ENCODE measurements at regions not wholly inside any gene's neighbourhood (a gene's known extent, or its start where the extent isn't known, plus 50 kb on each side); places are given as distances from the start of the nearest gene placed in this dataset.
"Not testable (repeated sequence)": the region's sequence is repeated elsewhere in the genome, so short reads cannot be mapped to it uniquely, and the experiment has no call there.

- no peak for DNase-seq (ENCODE audit: low read depth in 2 of 2)
Measured at GRCh38 chr7:130789436-130789835, 55.4 kb upstream of the KLF14 start.

DNA sequence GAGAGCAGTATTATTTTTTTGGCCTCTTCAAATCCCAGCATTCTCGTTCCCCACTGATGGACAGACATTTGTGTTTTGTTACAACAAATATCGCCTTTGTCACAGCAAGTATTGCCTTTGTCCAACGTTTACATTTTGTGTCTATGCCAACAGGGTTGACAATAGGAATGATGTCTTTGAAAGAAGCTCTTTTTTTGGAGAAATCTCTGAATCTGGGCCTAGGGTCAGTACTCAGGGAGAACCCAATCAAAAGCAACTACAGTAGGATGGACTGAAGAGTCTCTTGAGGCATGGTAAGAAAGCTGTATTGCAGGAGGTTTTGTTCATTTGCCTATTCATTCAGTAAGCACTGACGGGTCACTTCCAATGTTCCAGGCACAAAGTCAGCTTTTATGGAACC is 57.7 kb upstream of the KLF14 start:
- no peak for DNase-seq (ENCODE audit: low read depth in 2 of 2)

GRCh38 chr7:130793855-130794618 is 60.0 kb upstream of the KLF14 start:
- no peak for DNase-seq (ENCODE audit: low read depth in 2 of 2)

- DNase-seq (ENCODE audit: low read depth in 2 of 2), result no peak
Measured at GRCh38 chr7:130794619-130794922, 60.6 kb upstream of the KLF14 start.

DNA sequence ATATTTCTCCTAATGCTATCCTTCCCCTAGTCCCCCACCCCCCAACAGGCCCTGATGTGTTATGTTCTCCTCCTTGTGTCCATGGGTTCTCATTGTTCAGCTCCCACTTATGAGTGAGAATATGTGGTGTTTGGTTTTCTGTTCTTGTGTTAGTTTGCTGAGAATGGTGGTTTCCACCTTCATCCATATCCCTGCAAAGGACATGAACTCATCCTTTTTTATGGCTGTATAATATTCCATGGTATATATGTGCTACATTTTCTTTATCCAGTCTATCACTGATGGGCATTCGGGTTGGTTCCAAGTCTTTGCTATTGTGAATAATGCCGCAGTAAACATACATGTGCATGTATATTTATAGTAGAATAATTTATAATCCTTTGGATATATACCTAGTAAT is 62.4 kb upstream of the KLF14 start:
- DNase-seq (ENCODE audit: low read depth in 2 of 2), result not testable (repeated sequence)

DNA sequence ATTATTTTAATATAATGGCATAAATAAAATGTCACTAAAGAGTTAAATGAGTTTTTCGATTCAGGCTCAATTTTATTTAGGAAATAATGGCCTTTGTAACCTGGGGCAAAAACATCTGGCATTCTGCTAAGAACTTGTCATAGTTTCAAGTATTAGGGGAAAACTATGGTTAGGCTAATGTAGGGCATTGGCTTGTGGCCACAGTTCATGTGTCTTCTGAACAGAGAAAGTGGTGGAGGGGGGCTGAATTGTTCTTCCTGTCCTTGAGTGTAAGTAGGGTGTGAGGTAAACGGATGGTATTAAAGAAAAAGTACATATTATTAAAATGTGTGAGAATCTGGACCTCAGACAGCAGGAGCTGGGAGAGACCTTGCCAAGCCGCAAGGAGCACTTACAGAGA is 69.1 kb upstream of the KLF14 start:
- DNase-seq (ENCODE audit: low read depth in 2 of 2), result no peak

DNA sequence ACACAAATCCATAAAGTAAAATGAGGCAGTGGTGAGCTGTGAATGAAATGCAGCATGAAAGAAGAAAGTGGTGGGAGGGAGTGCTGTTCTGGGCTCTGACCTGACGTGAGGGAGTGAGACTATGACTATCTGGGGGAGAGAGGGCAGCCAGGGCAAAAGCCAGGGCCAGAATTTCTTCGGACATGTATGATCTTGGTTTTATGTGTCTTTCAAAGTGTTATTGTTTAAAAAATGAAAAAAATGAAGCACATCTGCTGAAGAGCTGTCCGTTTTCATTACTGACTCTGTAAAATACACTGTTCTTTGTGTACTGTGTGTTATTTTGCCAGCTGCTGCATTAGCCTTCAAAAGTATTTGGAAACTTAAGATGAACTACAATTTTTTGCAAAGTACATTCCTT is 70.2 kb upstream of the KLF14 start:
- no peak for DNase-seq (ENCODE audit: low read depth in 2 of 2)

- not testable (repeated sequence) for DNase-seq (ENCODE audit: low read depth in 2 of 2)
Measured at GRCh38 chr7:130812819-130813218, 78.8 kb upstream of the KLF14 start.

DNA sequence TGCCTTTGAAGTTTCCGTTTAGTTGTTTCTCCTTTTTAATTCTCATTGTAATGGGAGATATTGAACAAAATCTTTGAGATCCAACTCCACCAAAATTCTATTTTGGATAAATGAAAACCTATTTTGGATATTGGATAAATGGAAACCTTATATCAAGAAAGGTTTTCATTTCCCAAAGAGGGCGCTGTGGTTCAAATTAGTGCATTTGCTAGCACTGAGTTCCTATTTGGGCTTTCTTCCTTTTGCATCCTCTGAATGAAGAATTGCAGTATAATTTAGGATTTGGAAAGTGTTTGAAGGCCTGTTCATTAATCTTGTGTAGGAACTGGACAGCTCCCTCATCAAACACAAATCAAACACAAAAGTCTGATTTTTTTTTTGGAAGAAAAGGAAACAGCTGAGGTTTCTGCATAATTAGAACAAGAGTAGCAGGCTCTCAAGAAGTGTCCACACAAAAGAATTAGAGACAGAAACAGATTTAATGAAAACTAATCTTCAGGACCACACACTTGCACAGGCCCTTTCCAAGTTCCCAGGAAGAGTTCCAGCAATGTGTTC is 80.8 kb upstream of the KLF14 start:
- DNase-seq (ENCODE audit: low read depth in 2 of 2), result no peak

DNA sequence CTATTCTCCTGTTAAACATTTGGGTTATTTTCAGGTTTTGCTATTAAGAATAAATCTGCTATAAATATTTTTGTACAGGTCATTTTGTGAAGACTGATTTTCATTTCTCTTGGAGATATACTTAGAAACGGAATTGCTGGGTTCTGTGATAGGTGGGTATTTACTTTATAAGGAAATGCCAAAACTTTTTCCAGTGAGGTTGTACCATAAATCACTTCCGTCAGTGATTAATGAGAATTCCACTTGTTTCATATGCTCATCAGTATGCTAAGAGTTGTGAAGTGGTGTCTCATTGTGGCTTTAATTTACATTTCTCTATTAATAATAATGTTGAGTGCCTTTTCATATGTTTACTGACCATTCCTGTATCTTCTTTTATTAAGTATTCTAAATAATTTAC is 84.0 kb upstream of the KLF14 start:
- no peak for DNase-seq (ENCODE audit: low read depth in 2 of 2)

- DNase-seq (ENCODE audit: low read depth in 2 of 2), result no peak
Measured at GRCh38 chr7:130821864-130822263, 87.9 kb upstream of the KLF14 start.

GRCh38 chr7:130822642-130823041 is 88.6 kb upstream of the KLF14 start:
- no peak for DNase-seq (ENCODE audit: low read depth in 2 of 2)

- no peak for DNase-seq (ENCODE audit: low read depth in 2 of 2)
Measured at GRCh38 chr7:130823060-130823459, 89.1 kb upstream of the KLF14 start.

- DNase-seq (ENCODE audit: low read depth in 2 of 2), result no peak
Measured at GRCh38 chr7:130825819-130826218, 91.8 kb upstream of the KLF14 start.

GRCh38 chr7:130829415-130829814 is 95.4 kb upstream of the KLF14 start:
- no peak for DNase-seq (ENCODE audit: low read depth in 2 of 2)

DNA sequence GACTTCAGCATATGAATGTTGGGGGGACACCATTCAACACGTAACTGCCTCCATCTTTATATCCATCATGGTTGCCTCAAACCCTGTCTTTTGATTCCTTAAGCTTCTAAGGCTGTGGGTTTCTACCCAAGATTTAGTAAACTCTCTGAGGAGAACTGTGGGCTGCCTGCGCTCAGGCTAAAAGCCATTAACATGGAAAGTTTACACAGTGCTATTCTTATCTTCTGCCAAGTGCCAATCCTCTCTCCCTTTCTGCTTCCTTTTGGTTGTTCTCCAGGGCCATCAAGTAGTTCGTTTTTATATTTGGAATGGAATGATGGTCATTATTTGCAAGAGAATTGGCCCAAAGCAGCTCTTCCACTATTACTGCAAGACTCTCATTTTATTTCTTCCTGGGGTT is 97.3 kb upstream of the KLF14 start:
- no peak for DNase-seq (ENCODE audit: low read depth in 2 of 2)

- no peak for DNase-seq (ENCODE audit: low read depth in 2 of 2)
Measured at GRCh38 chr7:130831817-130832481, 97.9 kb upstream of the KLF14 start.

DNA sequence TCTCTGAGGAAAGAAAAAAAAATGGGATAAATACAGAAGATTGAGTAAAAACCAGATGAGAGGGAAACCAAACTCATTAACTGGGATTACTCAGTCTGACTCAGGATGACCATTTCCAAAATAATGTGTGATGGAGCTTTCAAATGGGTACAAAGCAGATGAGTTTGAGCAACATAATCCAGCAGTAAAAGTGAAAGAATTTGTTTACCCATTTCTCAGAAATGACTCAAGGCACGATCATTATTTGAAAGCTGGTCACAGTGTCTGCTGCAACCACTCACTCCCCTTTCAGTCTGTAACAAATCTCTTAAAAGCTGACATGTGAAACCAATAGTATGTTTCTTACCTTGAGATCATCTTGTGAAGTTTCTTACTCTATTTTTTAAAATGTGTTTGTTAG is 104.7 kb upstream of the KLF14 start:
- no peak for DNase-seq (ENCODE audit: low read depth in 2 of 2)

- DNase-seq (ENCODE audit: low read depth in 2 of 2), result no peak
Measured at GRCh38 chr7:130840599-130840998, 106.6 kb upstream of the KLF14 start.

- DNase-seq (ENCODE audit: low read depth in 2 of 2), result no peak
Measured at GRCh38 chr7:130841416-130841815, 107.4 kb upstream of the KLF14 start.

DNA sequence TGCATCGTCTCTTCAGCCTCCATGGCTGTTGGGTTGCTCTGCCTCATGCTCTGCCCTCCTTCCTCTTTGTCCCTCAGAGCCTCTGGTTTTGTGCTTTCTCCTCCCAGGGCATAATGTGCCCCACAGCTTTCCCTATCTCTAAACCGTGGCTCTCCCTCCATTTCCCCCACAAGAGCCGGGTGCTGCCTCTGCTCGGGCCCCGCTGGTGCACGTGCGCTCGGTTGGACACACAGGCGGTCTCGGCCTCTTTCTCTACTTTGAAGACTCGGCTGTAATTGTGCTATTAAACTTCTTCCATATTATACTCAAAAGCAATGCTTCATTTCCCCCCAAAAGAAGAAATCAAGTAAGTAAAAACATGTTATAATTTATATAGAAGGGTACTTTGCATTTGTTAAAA is 109.7 kb upstream of the KLF14 start:
- DNase-seq (ENCODE audit: low read depth in 2 of 2), result no peak

- no peak for DNase-seq (ENCODE audit: low read depth in 2 of 2)
Measured at GRCh38 chr7:130844811-130845580, 111.0 kb upstream of the KLF14 start.

All from stimulated activated CD8-positive, alpha-beta memory T cell treated with anti-CD3 and anti-CD28 coated beads, Interleukin-15, amount 100 ng/mL, for 4 hours (primary cell).